ENCODE measurements at regions not wholly inside any gene's neighbourhood (a gene's known extent, or its start where the extent isn't known, plus 50 kb on each side); places are given as distances from the start of the nearest gene placed in this dataset.

DNA sequence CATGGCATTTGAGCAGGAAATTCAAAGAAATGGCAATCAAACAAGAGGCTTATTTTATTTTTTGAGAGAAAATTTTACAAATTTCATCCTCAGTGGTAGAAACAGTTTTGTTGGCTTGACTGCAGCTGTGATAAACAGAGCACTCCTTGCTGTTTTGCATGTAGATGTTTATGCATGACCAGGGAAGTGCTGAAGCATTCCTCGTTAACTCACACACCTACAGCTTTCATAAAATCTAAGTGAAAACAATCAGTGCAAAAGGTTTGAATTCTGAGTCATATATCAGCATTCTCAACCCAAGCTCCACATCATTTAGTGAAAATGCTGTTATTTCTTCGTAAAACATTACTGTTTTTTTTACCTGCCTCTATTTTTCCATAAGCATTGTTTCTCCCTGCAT, 146.6 kb upstream of the CCDC68 start:
- intact Hi-C loops (cut with DNase I, micrococcal nuclease) = no loop called here

DNA sequence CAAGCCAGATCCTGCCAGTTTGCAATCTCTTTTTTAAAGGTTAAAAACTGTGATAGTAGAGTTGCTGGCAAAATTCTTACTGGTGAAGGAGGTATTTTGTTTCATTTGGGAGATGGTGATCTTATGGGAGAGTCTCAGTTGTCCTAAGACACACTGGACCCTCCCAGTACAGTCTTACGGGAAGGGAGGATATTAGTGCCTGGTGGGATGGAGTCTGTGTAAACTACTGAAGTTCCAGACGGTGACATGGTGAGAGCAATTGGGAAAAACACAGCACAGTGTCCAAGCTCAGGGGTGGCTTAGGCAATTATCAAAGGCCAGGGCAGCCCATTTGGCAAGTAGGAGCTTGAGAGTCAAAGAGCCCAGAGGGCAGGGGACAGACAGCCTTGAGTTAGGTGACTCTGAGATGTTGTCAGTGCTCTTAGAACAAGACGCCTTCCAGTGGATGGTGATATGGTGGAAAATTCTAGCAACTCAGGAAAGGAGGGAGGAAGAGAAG, 143.7 kb upstream of the CCDC68 start:
- Histone ChIP-seq H3K9me3 (no peaks in the 10 kb centered on the region), H3K36me3 (ENCODE audit: low read depth) (no peaks in the 10 kb centered on the region), H3K4me3 (no peak overlapping the region), H3K4me1 (ENCODE audit: low read depth) (no peaks in the 10 kb centered on the region)
- intact Hi-C loops (cut with DNase I, micrococcal nuclease) = no loop called here
- TF ChIP-seq, protein P1, sequence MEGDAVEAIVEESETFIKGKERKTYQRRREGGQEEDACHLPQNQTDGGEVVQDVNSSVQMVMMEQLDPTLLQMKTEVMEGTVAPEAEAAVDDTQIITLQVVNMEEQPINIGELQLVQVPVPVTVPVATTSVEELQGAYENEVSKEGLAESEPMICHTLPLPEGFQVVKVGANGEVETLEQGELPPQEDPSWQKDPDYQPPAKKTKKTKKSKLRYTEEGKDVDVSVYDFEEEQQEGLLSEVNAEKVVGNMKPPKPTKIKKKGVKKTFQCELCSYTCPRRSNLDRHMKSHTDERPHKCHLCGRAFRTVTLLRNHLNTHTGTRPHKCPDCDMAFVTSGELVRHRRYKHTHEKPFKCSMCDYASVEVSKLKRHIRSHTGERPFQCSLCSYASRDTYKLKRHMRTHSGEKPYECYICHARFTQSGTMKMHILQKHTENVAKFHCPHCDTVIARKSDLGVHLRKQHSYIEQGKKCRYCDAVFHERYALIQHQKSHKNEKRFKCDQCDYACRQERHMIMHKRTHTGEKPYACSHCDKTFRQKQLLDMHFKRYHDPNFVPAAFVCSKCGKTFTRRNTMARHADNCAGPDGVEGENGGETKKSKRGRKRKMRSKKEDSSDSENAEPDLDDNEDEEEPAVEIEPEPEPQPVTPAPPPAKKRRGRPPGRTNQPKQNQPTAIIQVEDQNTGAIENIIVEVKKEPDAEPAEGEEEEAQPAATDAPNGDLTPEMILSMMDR (IDR thresholded peaks at IDR 0.05) = no peak
- ATAC-seq (no peak), DNase-seq (no peak)

More for the DNA sequence above, 146.6 kb upstream of the CCDC68 start:
- Histone ChIP-seq H3K4me3 (no peak overlapping the region), H3K9me3 (no peaks in the 10 kb centered on the region), H3K36me3 (ENCODE audit: low read depth) (no peaks in the 10 kb centered on the region), H3K4me1 (ENCODE audit: low read depth) (no peaks in the 10 kb centered on the region)
- ATAC-seq (no peak), DNase-seq (no peak)
- TF ChIP-seq, protein P1 (IDR thresholded peaks at IDR 0.05) = no peak

DNA sequence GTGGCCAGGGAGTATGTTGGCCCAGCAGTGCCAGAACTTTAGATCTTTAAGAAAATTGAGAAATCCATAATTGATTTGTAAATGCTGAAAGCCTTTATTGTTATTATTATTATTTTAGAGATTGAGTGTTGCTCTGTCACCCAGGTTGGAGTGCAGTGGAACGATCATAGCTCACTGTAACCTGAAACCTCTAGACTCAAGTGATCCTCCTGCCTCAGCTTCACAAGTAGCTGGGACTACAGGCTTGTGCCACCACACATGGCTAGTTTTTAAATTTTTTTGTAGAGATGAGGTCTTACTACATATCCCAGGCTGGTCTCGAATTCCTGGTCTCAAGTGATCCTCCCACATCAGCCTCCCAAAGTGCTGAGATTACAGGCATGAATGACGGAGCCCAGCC, 143.2 kb upstream of the CCDC68 start:
- no peak for DNase-seq
- no peaks in the 10 kb centered on the region for H3K36me3 ChIP-seq (ENCODE audit: low read depth)
- intact Hi-C loops (cut with DNase I, micrococcal nuclease) = no loop called here
- no peak for ATAC-seq
- no peaks in the 10 kb centered on the region for H3K9me3 ChIP-seq
- no peak overlapping the region for H3K4me3 ChIP-seq
- TF ChIP-seq, protein P1 (IDR thresholded peaks at IDR 0.05) = no peak
- H3K4me1 ChIP-seq (ENCODE audit: low read depth) = no peaks in the 10 kb centered on the region

DNA sequence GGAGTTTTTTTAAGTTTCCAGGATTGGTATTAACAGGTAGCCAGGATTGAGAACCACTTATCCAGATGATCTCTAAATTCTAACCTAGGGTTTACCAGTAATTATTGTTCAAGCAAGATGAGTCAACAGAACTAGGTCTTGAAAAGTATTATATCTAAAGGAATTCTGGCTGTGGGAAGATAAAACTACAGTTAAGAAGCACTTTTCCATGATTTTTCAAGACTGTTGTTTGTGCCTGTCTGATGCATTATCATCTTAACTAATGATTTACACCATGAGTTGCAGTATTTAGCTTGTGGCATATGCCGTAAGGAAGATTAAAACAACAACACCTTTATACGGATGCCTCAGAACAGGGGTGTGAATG, 142.2 kb upstream of the CCDC68 start:
- Histone ChIP-seq H3K4me1 (ENCODE audit: low read depth) (no peaks in the 10 kb centered on the region), H3K9me3 (no peaks in the 10 kb centered on the region), H3K4me3 (no peak overlapping the region), H3K36me3 (ENCODE audit: low read depth) (no peaks in the 10 kb centered on the region)
- ATAC-seq (no peak), DNase-seq (no peak)
- TF ChIP-seq, protein P1 (IDR thresholded peaks at IDR 0.05) = no peak
- intact Hi-C loops (cut with DNase I, micrococcal nuclease) = no loop called here

DNA sequence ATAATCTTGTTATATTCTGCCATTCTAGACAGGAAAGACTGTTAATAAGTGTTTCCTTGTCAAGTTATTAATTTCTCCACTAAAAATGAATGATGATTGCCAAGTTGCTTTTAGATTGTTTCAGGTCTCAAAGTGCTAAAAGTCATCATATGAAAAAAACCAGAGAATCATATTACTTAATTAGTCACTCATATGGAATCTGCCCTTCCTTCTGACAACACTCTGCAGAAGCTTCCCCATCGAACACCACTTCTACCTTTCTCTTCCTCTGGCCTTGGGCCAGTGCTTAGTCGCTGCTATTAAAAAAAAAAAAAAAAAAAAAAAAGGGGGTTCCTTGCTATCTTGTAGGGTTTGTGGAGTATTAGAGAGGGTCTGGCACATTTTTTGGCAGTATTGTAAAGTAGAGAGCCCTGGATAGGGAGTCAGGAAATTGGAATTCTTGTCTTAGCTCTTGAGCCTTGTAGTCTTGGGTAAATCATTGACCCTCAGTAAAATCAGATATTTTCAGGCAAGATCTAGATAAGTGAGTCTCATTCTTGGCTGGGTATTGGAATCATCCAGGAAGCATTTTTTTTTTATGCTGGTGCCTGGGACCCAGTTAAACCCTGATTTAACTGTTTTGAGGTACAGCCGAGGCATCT, 141.7 kb upstream of the CCDC68 start:
- TF ChIP-seq, protein P1 (IDR thresholded peaks at IDR 0.05) = no peak
- H3K4me3 ChIP-seq = no peak overlapping the region
- H3K9me3 ChIP-seq = no peaks in the 10 kb centered on the region
- no peaks in the 10 kb centered on the region for H3K4me1 ChIP-seq (ENCODE audit: low read depth)
- no peaks in the 10 kb centered on the region for H3K36me3 ChIP-seq (ENCODE audit: low read depth)
- DNase-seq = no peak
- intact Hi-C loops (cut with DNase I, micrococcal nuclease) = no loop called here
- ATAC-seq = peak; percentile 70

Data from mucosa of descending colon (tissue), 3 donors.